Skeletal muscle tissue (tissue), 3 donors: ENCODE measurements at regions not wholly inside any gene's neighbourhood (a gene's known extent, or its start where the extent isn't known, plus 50 kb on each side); places are given as distances from the start of the nearest gene placed in this dataset.

ENCODE experiments used
- H3K27ac ChIP-seq: one replicate; pipeline ENCODE4 v1.7.0; 2013; ENCODE audit warnings: mild to moderate bottlenecking, low read depth, low read length, inconsistent platforms
- H3K27me3 ChIP-seq, 3 donors: one replicate each; pipeline ENCODE4 v1.7.0; 2013; ENCODE audit warnings: low read length in 3 of 3; ENCODE audit not compliant: control insufficient read depth in 3 of 3, insufficient read depth in 3 of 3
- H3K36me3 ChIP-seq, 3 donors: one replicate each; pipeline ENCODE4 v1.7.0; 2013; ENCODE audit warnings: low read length in 3 of 3; ENCODE audit not compliant: control insufficient read depth in 3 of 3, insufficient read depth in 3 of 3
- H3K4me1 ChIP-seq, 3 donors: one replicate each; pipeline ENCODE4 v1.7.0; 2013; ENCODE audit warnings: low read length in 3 of 3, mild to moderate bottlenecking in 3 of 3; ENCODE audit not compliant: control insufficient read depth in 3 of 3, insufficient read depth in 3 of 3
- H3K4me3 ChIP-seq, 3 donors: one replicate each; pipeline ENCODE4 v1.7.0; 2013; ENCODE audit warnings: low read length in 3 of 3
- H3K9ac ChIP-seq, 3 donors: one replicate each; pipeline ENCODE4 v1.7.0; 2013; ENCODE audit warnings: low read length in 3 of 3, mild to moderate bottlenecking in 3 of 3, moderate library complexity in 2 of 3, low read depth in 1 of 3
- H3K9me3 ChIP-seq, 3 donors: one replicate each; pipeline ENCODE4 v1.7.0; 2013; ENCODE audit warnings: low read length in 3 of 3; ENCODE audit not compliant: control insufficient read depth in 3 of 3
- donor health status: Osteomylitis.

- no peaks in the 10 kb centered on the region for H3K36me3 ChIP-seq
- H3K9me3 ChIP-seq: no peaks in the 10 kb centered on the region
- no peaks in the 10 kb centered on the region for H3K4me1 ChIP-seq
Observed at GRCh38 chr18:67710639-67711038, 194.1 kb upstream of the DSEL start.

GRCh38 chr18:67705748-67706147 lies 189.2 kb upstream of the DSEL start:
- Histone ChIP-seq H3K36me3 (no peaks in the 10 kb centered on the region), H3K9me3 (no peaks in the 10 kb centered on the region), H3K9ac (no peak overlapping the region), H3K27ac (no peak overlapping the region), H3K4me3 (no peak overlapping the region), H3K4me1 (no peaks in the 10 kb centered on the region), H3K27me3 (no peaks in the 10 kb centered on the region)

More at GRCh38 chr18:67710639-67711038, 194.1 kb upstream of the DSEL start:
- Histone ChIP-seq H3K4me3 (no peak overlapping the region), H3K9ac (no peak overlapping the region), H3K27ac (no peak overlapping the region), H3K27me3 (no peaks in the 10 kb centered on the region)

GRCh38 chr18:67695684-67696083 lies 179.2 kb upstream of the DSEL start:
- Histone ChIP-seq H3K4me1 (no peaks in the 10 kb centered on the region), H3K27ac (no peak overlapping the region), H3K9ac (no peak overlapping the region), H3K27me3 (no peaks in the 10 kb centered on the region), H3K4me3 (no peak overlapping the region), H3K36me3 (no peaks in the 10 kb centered on the region), H3K9me3 (no peaks in the 10 kb centered on the region)

- Histone ChIP-seq H3K27ac (no peak overlapping the region), H3K27me3 (no peaks in the 10 kb centered on the region), H3K9ac (no peak overlapping the region), H3K4me3 (no peak overlapping the region), H3K9me3 (no peaks in the 10 kb centered on the region), H3K4me1 (no peaks in the 10 kb centered on the region), H3K36me3 (no peaks in the 10 kb centered on the region)
Observed at GRCh38 chr18:67694787-67695186, 178.3 kb upstream of the DSEL start.

- Histone ChIP-seq H3K27ac (no peak overlapping the region), H3K27me3 (no peaks in the 10 kb centered on the region), H3K4me3 (no peak overlapping the region), H3K4me1 (no peaks in the 10 kb centered on the region), H3K36me3 (no peaks in the 10 kb centered on the region), H3K9ac (no peak overlapping the region), H3K9me3 (no peaks in the 10 kb centered on the region)
Observed at GRCh38 chr18:67692811-67693210, 176.3 kb upstream of the DSEL start.

GRCh38 chr18:67682516-67682915 lies 166.0 kb upstream of the DSEL start:
- Histone ChIP-seq H3K4me3 (no peak overlapping the region), H3K4me1 (no peaks in the 10 kb centered on the region), H3K27me3 (no peaks in the 10 kb centered on the region), H3K36me3 (no peaks in the 10 kb centered on the region), H3K9me3 (no peaks in the 10 kb centered on the region), H3K9ac (no peak overlapping the region), H3K27ac (no peak overlapping the region)

- Histone ChIP-seq H3K4me3 (no peak overlapping the region), H3K9ac (no peak overlapping the region), H3K4me1 (no peaks in the 10 kb centered on the region), H3K27me3 (no peaks in the 10 kb centered on the region), H3K36me3 (no peaks in the 10 kb centered on the region), H3K27ac (no peak overlapping the region), H3K9me3 (no peaks in the 10 kb centered on the region)
Observed at GRCh38 chr18:67677489-67677888, 161.0 kb upstream of the DSEL start.

GRCh38 chr18:67672716-67673115 lies 156.2 kb upstream of the DSEL start:
- Histone ChIP-seq H3K9ac (no peak overlapping the region), H3K4me3 (no peak overlapping the region), H3K4me1 (no peaks in the 10 kb centered on the region), H3K27ac (no peak overlapping the region), H3K9me3 (peaks cover 0 to 2% (median 0%) of the 10 kb centered on the region in 3 donors), H3K27me3 (no peaks in the 10 kb centered on the region), H3K36me3 (no peaks in the 10 kb centered on the region)

- no peaks in the 10 kb centered on the region for H3K4me1 ChIP-seq
- H3K4me3 ChIP-seq: no peak overlapping the region
- no peak overlapping the region for H3K9ac ChIP-seq
- H3K27me3 ChIP-seq: no peaks in the 10 kb centered on the region
- no peak overlapping the region for H3K27ac ChIP-seq
- H3K36me3 ChIP-seq: no peaks in the 10 kb centered on the region
- peaks cover 0 to 2% (median 0%) of the 10 kb centered on the region in 3 donors for H3K9me3 ChIP-seq
Observed at GRCh38 chr18:67672155-67672554, 155.6 kb upstream of the DSEL start.

- Histone ChIP-seq H3K9ac (no peak overlapping the region), H3K4me1 (no peaks in the 10 kb centered on the region), H3K9me3 (peaks cover 0 to 2% (median 0%) of the 10 kb centered on the region in 3 donors)
Observed at GRCh38 chr18:67670024-67670543, 153.6 kb upstream of the DSEL start.

GRCh38 chr18:67665266-67665665 lies 148.7 kb upstream of the DSEL start:
- Histone ChIP-seq H3K36me3 (no peaks in the 10 kb centered on the region), H3K9me3 (peaks cover 0 to 2% (median 0%) of the 10 kb centered on the region in 3 donors), H3K9ac (no peak overlapping the region), H3K27me3 (no peaks in the 10 kb centered on the region), H3K4me1 (no peaks in the 10 kb centered on the region), H3K27ac (no peak overlapping the region), H3K4me3 (no peak overlapping the region)

More at GRCh38 chr18:67670024-67670543, 153.6 kb upstream of the DSEL start:
- no peaks in the 10 kb centered on the region for H3K27me3 ChIP-seq
- H3K36me3 ChIP-seq: no peaks in the 10 kb centered on the region
- no peak overlapping the region for H3K27ac ChIP-seq
- no peak overlapping the region for H3K4me3 ChIP-seq
